AG08396 (cell line): ENCODE measurements at regions not wholly inside any gene's neighbourhood (a gene's known extent, or its start where the extent isn't known, plus 50 kb on each side); places are given as distances from the start of the nearest gene placed in this dataset.
"Not testable (repeated sequence)": the region's sequence is repeated elsewhere in the genome, so short reads cannot be mapped to it uniquely, and the experiment has no call there.

ENCODE experiments used
- DNase-seq: peaks from one replicate; pipeline ENCODE4 v3.0.0; 2012; ENCODE audit warnings: low spot score, mixed read lengths

- DNase-seq, result no peak
Measured at GRCh38 chr7:52777051-52777822, 258.2 kb upstream of the POM121L12 start.

GRCh38 chr7:52775876-52776275, 259.6 kb upstream of the POM121L12 start:
- no peak for DNase-seq

- DNase-seq, result no peak
Measured at GRCh38 chr7:52771177-52771576, 264.3 kb upstream of the POM121L12 start.

- DNase-seq, result no peak
Measured at GRCh38 chr7:52764492-52765169, 270.8 kb upstream of the POM121L12 start.

GRCh38 chr7:52758356-52758755, 277.1 kb upstream of the POM121L12 start:
- DNase-seq, result no peak

GRCh38 chr7:52753855-52754254, 281.6 kb upstream of the POM121L12 start:
- DNase-seq, result no peak

GRCh38 chr7:52752891-52753290, 282.5 kb upstream of the POM121L12 start:
- DNase-seq, result no peak

- no peak for DNase-seq
Measured at GRCh38 chr7:52749880-52750279, 285.6 kb upstream of the POM121L12 start.

- DNase-seq, result no peak
Measured at GRCh38 chr7:52747817-52748216, 287.6 kb upstream of the POM121L12 start.

GRCh38 chr7:52741670-52742290, 293.7 kb upstream of the POM121L12 start:
- no peak for DNase-seq

GRCh38 chr7:52735656-52736055, 299.8 kb upstream of the POM121L12 start:
- DNase-seq, result no peak

- not testable (repeated sequence) for DNase-seq
Measured at GRCh38 chr7:52728683-52729082, 306.8 kb upstream of the POM121L12 start.

GRCh38 chr7:52727632-52728031, 307.8 kb upstream of the POM121L12 start:
- no peak for DNase-seq

- no peak for DNase-seq
Measured at GRCh38 chr7:52726986-52727385, 308.4 kb upstream of the POM121L12 start.

GRCh38 chr7:52726493-52726892, 308.9 kb upstream of the POM121L12 start:
- DNase-seq, result no peak

GRCh38 chr7:52723606-52724005, 311.8 kb upstream of the POM121L12 start:
- no peak for DNase-seq

- no peak for DNase-seq
Measured at GRCh38 chr7:52720856-52721255, 314.6 kb upstream of the POM121L12 start.

- no peak for DNase-seq
Measured at GRCh38 chr7:52719677-52720076, 315.8 kb upstream of the POM121L12 start.

- DNase-seq, result no peak
Measured at GRCh38 chr7:52715701-52716100, 319.7 kb upstream of the POM121L12 start.

- DNase-seq, result no peak
Measured at GRCh38 chr7:52712938-52713337, 322.5 kb upstream of the POM121L12 start.

GRCh38 chr7:52711951-52712350, 323.5 kb upstream of the POM121L12 start:
- DNase-seq, result no peak

GRCh38 chr7:52708846-52709245, 326.6 kb upstream of the POM121L12 start:
- no peak for DNase-seq

GRCh38 chr7:52705768-52706167, 329.7 kb upstream of the POM121L12 start:
- DNase-seq, result no peak
